GM18868 (cell line): ENCODE measurements at regions not wholly inside any gene's neighbourhood (a gene's known extent, or its start where the extent isn't known, plus 50 kb on each side); places are given as distances from the start of the nearest gene placed in this dataset.
A peak's percentile ranks its signal among the peaks of the same experiment; 100 is the strongest.

Experiments
- ATAC-seq: cut with Tn5 transposase; IDR thresholded peaks from one replicate; pipeline ENCODE4 v1.9.1; 2021; ENCODE audit warnings: mild to moderate bottlenecking, moderate library complexity; ENCODE audit not compliant: unreplicated experiment

DNA sequence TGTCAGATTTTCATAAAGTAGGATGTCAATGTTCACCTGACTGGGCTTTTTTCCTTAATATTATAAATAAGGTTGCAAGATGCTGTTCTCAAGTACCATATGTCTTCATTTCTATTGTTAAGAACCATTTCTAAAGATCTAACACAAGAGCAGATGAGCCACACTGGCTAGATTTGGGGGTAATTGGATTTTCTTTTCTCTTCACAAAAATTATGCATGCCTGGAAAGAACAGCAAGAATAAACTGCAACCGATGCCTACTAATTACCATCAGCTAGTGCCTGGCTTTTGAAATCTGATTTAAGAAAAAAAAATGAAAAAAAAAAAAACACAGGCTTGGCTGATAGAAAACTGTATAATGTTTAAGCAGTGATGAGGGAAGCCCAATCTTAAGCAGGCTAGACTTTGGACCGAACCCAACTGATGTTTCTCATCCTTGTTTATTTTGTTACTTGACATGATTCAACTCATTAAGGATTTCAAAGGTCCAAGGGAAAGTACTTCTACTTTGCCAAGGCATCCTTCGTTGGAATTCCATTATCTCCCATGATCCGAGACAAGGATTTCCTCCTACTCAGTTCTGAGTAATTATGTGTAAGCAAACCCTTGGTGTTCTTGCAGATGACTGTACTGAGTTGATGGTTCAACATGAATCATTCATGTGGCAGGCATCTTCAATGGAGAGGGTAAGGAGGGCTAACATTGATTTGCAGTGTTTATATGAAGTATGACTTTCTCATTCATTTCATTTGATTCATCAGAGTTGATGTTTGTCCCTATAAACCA is 300.5 kb downstream of the SPRY2 start:
- ATAC-seq: no peak

- ATAC-seq: peak; percentile 81
Observed at GRCh38 chr13:80039000-80039399, 301.9 kb downstream of the SPRY2 start.

DNA sequence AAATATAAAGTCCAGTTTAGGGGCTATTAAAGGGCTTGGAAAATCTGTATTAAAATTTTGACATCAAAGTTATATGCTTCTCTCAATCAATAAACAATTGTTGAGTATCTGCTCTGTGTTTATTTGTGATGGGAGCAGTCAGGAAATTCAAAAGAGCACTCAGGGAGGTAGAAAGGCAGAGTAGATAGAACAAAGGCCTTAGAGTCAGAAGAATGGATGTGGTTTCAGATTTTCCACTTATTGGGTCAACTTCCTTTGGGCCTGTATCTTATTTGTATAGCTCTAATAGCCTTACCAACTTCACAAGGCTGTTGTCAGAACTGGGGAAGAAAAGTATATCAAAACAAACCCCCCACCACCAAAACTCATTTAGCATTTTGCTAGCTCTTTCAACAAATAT is 302.6 kb downstream of the SPRY2 start:
- ATAC-seq: no peak

DNA sequence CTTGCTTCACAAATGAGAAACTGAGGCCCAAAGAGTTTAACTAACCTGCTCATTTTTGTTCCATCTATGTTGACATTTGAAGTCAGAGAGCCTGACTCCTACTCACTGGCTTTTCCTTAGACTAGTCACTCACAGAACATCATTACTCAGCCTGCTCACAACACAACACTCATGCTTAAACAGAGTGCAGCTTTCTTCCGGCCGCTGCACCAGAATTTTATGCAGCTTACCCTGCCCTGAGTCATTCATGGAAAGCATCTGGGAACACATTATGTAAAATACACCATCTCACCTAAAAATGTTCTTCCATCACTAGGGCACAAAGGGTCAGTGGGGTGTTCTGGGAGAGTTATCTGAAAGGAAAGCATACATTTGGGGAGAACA is 303.4 kb downstream of the SPRY2 start:
- ATAC-seq: peak; percentile 47

GRCh38 chr13:80036845-80037504 is 304.0 kb downstream of the SPRY2 start:
- peak; percentile 63 for ATAC-seq

DNA sequence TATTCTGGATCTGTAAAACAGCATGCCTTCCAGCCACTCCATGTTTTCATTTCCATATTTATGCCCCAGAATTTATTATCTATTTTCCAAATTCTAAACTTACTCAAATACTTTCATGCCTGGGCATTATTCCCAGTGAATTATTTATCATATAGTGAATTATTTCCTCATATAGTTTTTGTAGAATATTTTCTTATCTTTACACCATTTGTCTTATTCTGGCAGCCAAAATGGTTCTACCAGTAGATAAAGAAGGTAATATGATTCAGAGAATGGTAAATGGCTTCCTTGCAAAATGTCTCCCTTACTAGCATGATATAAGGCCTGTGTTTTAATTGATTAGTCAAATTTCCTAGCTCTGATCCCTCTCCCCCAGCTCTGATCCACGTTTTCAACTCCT is 305.8 kb downstream of the SPRY2 start:
- no peak for ATAC-seq

DNA sequence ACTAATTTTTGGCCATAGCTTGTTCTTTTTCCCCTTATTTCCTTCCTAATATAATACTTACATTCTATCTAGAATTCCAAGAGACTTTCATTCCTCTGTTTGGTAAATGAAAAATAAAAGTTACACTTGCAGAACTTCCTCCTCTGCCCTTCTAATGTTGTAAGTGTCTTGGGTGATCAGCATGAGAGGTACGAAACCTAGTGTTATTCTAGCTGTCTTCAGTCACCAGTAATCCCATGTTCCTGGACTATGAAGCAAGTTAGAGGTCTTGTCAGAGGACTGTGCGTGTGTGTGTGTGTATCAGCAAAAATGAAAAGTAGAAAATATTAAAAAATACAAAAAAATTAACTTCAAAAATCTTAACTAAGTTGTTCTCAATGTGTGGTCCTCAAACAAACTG is 307.0 kb downstream of the SPRY2 start:
- no peak for ATAC-seq

- no peak for ATAC-seq
Observed at GRCh38 chr13:80033286-80033685, 307.6 kb downstream of the SPRY2 start.

DNA sequence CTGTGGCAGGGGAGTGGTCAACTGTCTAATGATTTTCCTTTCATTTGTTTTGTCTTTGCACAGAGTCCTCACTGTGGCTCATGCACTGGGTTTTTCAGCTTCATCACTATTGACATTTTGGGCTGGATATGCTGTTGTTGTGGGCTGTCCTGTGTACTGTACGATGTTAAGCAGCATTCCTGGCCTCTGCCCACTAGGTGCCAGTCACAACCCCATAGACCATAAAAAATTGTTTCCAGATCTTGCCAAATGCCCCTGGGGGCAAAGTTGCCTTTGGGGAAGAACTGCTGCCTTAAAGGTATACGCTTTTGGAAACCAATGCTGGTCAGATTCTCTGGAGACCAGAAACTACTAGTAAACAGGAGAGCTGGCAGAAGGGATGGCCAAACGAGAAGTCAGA is 310.4 kb downstream of the SPRY2 start:
- ATAC-seq: peak; percentile 71

DNA sequence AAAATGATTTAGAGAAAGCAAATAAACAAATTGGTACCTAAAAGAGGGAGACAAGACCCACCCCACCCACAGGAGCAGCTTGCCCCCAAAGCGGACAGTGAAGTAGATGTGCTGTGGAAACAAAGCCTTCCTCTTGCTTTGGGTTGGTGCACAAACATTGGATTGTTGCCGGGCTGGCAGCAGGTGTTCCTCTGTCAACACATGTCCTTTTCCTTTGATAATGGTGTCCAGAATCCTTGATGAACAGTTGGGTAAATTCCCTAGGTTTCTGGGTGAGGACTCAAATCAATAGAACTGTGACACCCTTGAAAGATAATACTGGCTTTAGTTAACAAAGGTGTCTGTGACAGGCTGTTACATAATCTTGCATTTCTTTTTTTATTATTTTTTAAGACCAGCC is 311.8 kb downstream of the SPRY2 start:
- no peak for ATAC-seq

DNA sequence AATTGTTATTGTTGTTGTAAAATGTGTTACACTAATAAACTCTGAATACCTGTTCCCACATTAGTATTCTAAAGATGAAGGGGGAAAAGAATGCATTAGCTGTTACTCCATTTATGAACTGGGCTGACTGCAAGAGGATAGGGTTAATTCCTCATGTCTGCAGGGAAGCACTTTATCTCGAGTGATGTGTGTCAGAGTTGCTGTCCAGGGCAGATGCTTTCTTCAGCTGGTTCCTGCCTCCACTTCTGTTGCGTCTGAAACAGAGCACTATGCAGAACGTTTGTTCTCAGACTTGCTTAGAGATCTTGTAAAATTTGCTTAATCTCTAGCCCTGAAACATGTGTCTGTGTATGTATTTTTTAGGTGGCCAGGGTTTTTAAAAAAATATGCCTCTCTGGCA is 318.8 kb downstream of the SPRY2 start:
- ATAC-seq: no peak

- ATAC-seq: peak; percentile 97
Observed at GRCh38 chr13:80012251-80012650, 328.7 kb downstream of the SPRY2 start.

DNA sequence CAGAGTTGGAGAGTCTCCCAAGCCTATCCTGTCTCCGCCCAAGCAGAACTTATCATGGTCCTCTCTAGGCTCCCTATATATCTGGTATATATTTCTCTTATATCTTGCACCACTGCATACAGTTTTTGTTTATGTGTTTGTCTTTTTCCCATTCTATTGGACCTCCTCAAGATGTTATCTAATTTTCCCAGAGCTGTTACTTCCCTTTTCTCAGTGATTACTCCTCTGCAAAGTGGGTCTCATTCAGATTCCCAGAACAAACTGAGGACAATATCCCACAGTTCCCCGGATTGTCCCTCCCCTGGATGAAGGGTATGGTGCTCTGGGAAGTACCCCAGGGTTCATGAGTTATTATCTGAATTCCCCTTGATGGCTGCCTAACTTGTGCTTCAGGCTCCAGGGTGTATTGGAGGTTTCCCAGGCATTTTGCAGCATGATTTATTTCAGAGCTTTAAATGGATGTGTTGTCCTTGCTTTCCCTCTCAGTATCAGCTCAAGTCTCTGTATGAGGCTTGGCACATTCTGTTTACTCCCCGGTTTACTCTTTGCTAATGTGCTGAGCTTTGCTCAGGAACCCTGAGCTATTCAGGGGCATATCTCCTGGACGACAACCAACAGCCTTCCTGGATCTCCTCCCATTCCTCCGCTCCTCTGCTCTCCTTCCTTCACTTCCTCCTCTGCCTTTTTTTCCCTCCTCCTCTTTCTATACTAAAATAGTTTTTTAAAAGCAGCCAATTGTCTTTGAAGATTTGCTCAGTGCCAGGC is 329.3 kb downstream of the SPRY2 start:
- ATAC-seq: peak; percentile 7

DNA sequence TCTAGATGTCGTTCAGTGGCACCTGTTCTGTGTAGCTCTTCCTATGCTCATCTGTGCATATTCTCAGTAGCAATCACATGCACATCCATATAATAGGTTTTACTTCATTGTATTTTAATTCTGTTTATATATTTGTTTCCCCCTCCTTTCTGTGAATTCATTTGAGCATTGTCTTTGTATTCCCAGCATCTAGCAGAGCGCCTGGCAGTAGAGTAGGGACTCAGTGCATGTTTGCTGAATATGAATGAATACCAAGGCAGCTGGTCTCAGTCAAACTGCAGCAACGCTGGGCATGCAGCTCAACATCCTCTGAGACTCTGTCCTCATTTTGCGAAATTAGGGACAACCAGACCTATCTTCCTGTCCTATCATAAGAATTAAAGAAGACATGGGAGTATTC is 330.1 kb downstream of the SPRY2 start:
- no peak for ATAC-seq

DNA sequence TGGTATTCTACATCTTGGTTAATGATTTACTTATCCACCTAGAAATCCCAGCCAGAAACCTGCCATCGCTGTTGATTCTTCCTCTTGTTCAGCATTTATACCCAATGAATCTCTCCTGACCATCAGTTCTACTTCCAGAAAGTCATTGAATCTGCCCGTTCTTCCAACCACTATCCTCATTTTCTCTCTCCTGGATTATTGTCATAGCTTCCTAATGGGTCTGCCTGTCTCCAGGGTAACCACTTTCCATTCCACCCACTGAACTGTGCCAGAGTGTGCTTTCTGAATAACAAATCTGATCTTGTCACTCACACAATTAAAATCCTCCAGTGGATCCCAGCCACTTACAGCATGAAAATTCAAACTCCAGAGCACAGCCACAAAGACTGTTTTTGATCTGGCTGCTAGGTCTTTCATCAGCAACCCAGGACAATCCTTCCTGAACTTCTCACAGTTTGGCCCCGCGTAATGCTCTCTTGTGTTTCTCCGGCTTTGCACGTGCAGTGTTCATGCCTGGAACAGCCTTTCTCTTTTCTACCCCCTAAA is 330.6 kb downstream of the SPRY2 start:
- no peak for ATAC-seq

DNA sequence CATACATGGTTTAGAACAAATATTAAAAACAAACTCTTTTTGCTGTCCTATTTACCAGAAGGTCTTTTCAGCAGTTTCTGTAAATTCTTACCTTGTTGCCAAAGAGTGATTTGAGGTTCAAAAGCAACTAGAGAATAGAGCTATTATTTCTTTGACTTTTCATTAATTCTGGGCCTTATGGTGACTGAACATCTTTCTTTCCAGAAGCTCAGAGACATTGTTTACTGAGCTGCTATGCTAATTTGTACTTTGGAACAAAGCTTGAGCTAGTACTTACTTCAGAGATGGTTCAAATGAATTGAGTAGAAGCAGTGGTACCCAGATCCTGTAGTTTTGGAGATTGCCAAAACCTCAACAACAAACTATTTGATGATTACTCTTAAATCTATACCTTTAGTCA is 331.2 kb downstream of the SPRY2 start:
- ATAC-seq: no peak

- no peak for ATAC-seq
Observed at GRCh38 chr13:80006940-80007339, 334.0 kb downstream of the SPRY2 start.

DNA sequence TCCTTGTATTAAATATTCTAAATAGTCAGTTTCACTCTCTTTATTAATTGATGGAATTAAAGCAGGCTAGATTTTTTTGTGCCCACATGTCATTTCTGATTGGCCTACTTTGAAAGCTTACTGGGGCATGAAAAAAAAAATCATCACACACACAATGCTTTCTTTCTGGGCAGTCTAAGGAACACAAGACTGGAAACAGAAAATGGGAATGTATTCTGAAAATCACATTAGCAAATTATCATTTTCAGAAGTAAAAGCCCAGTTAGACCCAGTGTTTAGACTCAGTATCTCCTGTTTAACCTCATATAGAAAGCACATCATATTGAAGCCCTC is 339.4 kb downstream of the SPRY2 start:
- no peak for ATAC-seq

- no peak for ATAC-seq
Observed at GRCh38 chr13:80000684-80001509, 340.0 kb downstream of the SPRY2 start.

DNA sequence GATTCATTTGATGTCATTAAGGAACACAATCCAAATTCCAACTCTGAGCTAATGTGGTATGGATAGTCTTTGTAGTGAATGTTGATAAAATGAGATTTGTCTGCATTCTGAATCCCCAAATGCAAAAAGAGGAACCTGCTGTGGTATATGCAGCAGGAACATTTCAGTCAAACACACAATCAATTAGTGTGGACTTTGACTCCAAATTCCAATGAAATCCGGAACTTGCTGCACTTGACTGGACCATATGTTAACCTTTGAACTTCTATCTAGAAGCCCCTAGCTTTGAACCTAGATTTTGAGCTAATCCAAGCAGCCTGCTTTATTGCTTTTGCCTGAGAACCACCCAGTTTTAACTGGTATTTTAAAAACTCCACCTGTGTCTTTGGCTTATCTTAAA is 341.3 kb downstream of the SPRY2 start:
- no peak for ATAC-seq

- ATAC-seq: no peak
Observed at GRCh38 chr13:79998381-79998880, 342.5 kb downstream of the SPRY2 start.
